Fibroblast of mammary gland (primary cell): ENCODE measurements at regions not wholly inside any gene's neighbourhood (a gene's known extent, or its start where the extent isn't known, plus 50 kb on each side); places are given as distances from the start of the nearest gene placed in this dataset.
"Not testable (repeated sequence)": the region's sequence is repeated elsewhere in the genome, so short reads cannot be mapped to it uniquely, and the experiment has no call there.

Source experiments
- DNase-seq: peaks from one replicate; pipeline ENCODE4 v3.0.0-alpha.2; 2010; ENCODE audit warnings: low read depth
- H3K4me3 ChIP-seq: 2 replicates; pipeline ENCODE4 v1.5.1; 2011; ENCODE audit warnings: low read depth, mild to moderate bottlenecking, low read length, moderate library complexity; ENCODE audit not compliant: control insufficient read depth
- CTCF ChIP-seq: conservative IDR thresholded peaks from 2 replicates; pipeline ENCODE4 v1.5.1; 2011; ENCODE audit warnings: low read depth, low read length, inconsistent platforms; ENCODE audit not compliant: control insufficient read depth, insufficient read depth

- DNase-seq = peak; percentile 42
- H3K4me3 ChIP-seq = no peak overlapping the region
- peak; percentile 74 for TF ChIP-seq CTCF
Observed at GRCh38 chr4:84258905-84259830, 239.9 kb downstream of the NKX6-1 start.

- DNase-seq = no peak
- no peak overlapping the region for H3K4me3 ChIP-seq
- no peak for TF ChIP-seq CTCF
Observed at GRCh38 chr4:84254537-84254936, 244.6 kb downstream of the NKX6-1 start.

- no peak for TF ChIP-seq CTCF
Observed at GRCh38 chr4:84249521-84249920, 249.6 kb downstream of the NKX6-1 start.

GRCh38 chr4:84245042-84245441 is 254.1 kb downstream of the NKX6-1 start:
- DNase-seq = not testable (repeated sequence)

More at GRCh38 chr4:84249521-84249920, 249.6 kb downstream of the NKX6-1 start:
- no peak for DNase-seq
- H3K4me3 ChIP-seq = no peak overlapping the region

GRCh38 chr4:84244346-84244801 is 254.7 kb downstream of the NKX6-1 start:
- H3K4me3 ChIP-seq, DNase-seq: not testable (repeated sequence)

More at GRCh38 chr4:84245042-84245441, 254.1 kb downstream of the NKX6-1 start:
- not testable (repeated sequence) for H3K4me3 ChIP-seq

GRCh38 chr4:84243685-84244084 is 255.4 kb downstream of the NKX6-1 start:
- TF ChIP-seq CTCF = no peak
- H3K4me3 ChIP-seq = no peak overlapping the region

GRCh38 chr4:84239278-84239845 is 259.7 kb downstream of the NKX6-1 start:
- no peak for TF ChIP-seq CTCF
- no peak overlapping the region for H3K4me3 ChIP-seq
- no peak for DNase-seq

More at GRCh38 chr4:84243685-84244084, 255.4 kb downstream of the NKX6-1 start:
- no peak for DNase-seq
